Chondrocyte (in vitro differentiated cells): ENCODE measurements at regions not wholly inside any gene's neighbourhood (a gene's known extent, or its start where the extent isn't known, plus 50 kb on each side); places are given as distances from the start of the nearest gene placed in this dataset.
A peak's percentile ranks its signal among the peaks of the same experiment; 100 is the strongest.

Experiments
- DNase-seq: peaks from one replicate; pipeline ENCODE4 v3.0.0; 2021; ENCODE audit warnings: mixed read lengths, low spot score
- H3K27ac Mint-ChIP-seq: one replicate; pipeline ENCODE4 v1.8.0; 2021; ENCODE audit warnings: mild to moderate bottlenecking, moderate library complexity, mixed read lengths; ENCODE audit not compliant: unreplicated experiment
- H3K27me3 Mint-ChIP-seq: 2 replicates; pipeline ENCODE4 v1.8.0; 2021; ENCODE audit warnings: low read depth, mixed read lengths
- H3K36me3 Mint-ChIP-seq: 2 replicates; pipeline ENCODE4 v1.8.0; 2021; ENCODE audit warnings: low read depth, mixed read lengths
- H3K4me1 Mint-ChIP-seq: 2 replicates; pipeline ENCODE4 v1.8.0; 2021; ENCODE audit warnings: low read depth, mild to moderate bottlenecking, mixed read lengths
- H3K4me3 Mint-ChIP-seq: one replicate; pipeline ENCODE4 v1.8.0; 2021; ENCODE audit warnings: mild to moderate bottlenecking, moderate library complexity, mixed read lengths; ENCODE audit not compliant: unreplicated experiment
- H3K9me3 Mint-ChIP-seq: 2 replicates; pipeline ENCODE4 v1.8.0; 2021; ENCODE audit warnings: low read depth, mixed read lengths
- TF ChIP-seq, protein P1 (sequence below): fragments of 200-600 bp; sonication (generic); IDR thresholded peaks from 2 replicates; pipeline ENCODE4 v1.5.0; 2021; ENCODE audit warnings: antibody characterized with exemption, mild to moderate bottlenecking, moderate library complexity

DNA sequence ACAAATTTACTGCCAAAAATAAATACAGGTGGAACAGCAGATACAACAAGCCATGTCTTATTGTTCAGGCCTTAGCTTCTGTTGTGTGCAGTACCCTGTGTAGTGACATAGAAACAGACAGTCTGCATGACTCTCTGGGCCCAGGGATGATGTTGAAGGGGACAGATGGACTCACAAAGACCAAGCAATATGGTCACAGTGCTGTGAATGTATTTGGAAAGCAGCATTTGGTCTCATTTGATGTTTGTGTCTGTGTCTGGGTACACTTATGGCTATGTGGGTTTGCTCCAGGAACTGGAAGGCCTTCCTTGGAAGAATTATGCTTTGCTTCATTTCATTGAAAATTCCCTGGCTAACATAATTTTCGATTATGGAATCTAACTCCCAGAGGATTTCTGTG is 158.5 kb downstream of the CDC42EP3 start:
- H3K27ac Mint-ChIP-seq, result no peak overlapping the region
- no peaks in the 10 kb centered on the region for H3K27me3 Mint-ChIP-seq
- no peaks in the 10 kb centered on the region for H3K9me3 Mint-ChIP-seq
- TF ChIP-seq, protein P1, sequence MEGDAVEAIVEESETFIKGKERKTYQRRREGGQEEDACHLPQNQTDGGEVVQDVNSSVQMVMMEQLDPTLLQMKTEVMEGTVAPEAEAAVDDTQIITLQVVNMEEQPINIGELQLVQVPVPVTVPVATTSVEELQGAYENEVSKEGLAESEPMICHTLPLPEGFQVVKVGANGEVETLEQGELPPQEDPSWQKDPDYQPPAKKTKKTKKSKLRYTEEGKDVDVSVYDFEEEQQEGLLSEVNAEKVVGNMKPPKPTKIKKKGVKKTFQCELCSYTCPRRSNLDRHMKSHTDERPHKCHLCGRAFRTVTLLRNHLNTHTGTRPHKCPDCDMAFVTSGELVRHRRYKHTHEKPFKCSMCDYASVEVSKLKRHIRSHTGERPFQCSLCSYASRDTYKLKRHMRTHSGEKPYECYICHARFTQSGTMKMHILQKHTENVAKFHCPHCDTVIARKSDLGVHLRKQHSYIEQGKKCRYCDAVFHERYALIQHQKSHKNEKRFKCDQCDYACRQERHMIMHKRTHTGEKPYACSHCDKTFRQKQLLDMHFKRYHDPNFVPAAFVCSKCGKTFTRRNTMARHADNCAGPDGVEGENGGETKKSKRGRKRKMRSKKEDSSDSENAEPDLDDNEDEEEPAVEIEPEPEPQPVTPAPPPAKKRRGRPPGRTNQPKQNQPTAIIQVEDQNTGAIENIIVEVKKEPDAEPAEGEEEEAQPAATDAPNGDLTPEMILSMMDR, result no peak
- peaks cover 4% of the 10 kb centered on the region for H3K4me1 Mint-ChIP-seq
- no peaks in the 10 kb centered on the region for H3K36me3 Mint-ChIP-seq
- no peak overlapping the region for H3K4me3 Mint-ChIP-seq
- DNase-seq, result no peak

DNA sequence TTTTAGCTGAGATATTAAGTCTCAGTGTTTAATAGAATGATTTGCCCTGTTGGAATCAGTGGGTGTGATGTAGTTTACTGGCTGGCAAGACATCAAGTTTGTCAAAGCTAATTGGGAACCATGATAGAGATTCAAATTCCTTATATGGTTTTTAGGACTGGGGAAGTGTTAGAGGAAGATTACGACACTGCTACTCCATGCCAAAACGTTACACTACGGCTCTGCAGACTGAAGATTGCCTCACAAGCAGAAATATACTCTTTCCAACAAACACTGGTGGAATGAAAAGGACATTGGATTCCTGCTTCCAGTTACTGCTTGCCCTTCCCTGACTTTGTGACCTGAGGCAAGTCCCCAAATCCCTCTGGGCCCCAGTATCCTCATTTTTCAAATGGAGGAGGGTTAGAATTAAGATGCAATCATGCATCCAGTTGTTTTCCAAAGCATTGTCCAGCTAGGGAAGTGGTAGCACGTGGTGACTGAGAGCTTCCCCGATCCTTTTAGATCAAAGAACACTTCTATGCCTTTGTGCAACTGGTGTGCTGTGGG is 147.6 kb downstream of the CDC42EP3 start:
- H3K36me3 Mint-ChIP-seq, result no peaks in the 10 kb centered on the region
- no peak overlapping the region for H3K4me3 Mint-ChIP-seq
- H3K9me3 Mint-ChIP-seq, result no peaks in the 10 kb centered on the region
- TF ChIP-seq, protein P1, result no peak
- H3K27ac Mint-ChIP-seq, result peak overlapping the region; percentile 47
- no peak for DNase-seq
- no peaks in the 10 kb centered on the region for H3K27me3 Mint-ChIP-seq
- peaks cover 13% of the 10 kb centered on the region for H3K4me1 Mint-ChIP-seq

DNA sequence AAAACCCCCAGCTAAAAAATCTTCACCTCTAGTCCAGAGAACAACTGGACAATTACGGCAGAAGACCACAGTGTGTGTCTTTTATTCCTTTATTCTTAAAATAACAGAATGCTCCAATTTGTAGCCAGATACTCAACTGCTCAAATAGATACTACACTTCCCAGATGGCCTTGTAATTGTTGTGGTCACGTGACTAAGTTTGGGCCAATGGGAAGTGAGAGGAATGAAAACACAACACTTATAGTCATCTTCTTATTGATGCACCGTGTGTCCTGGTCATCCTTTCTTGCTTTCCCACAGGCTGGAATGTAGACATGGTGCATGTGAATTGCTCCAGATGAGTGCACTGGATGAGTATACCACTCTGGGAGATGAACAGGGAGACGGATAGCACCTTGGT is 145.1 kb downstream of the CDC42EP3 start:
- Mint-ChIP-seq H3K4me1 (peaks cover 16% of the 10 kb centered on the region), H3K27ac (no peak overlapping the region)

DNA sequence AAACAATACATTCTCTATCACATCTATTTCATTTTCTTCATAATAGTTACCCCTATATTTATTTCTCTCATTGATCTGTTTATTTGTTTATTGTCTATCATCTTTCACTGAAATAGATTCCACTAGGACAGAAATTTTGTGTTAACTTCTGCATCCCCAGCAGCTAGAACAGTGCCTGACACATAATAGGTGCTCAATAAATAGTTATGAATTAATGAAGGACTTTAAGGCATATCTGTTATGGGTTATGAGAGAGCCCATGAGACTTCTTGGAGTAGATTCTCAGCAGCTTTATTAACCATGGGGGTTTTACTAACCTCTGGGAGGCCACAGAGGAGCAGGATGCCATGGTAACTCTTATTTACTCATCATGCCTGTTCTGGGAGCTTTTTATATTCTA is 144.6 kb downstream of the CDC42EP3 start:
- peaks cover 16% of the 10 kb centered on the region for H3K4me1 Mint-ChIP-seq
- TF ChIP-seq, protein P1, result no peak
- H3K4me3 Mint-ChIP-seq, result no peak overlapping the region
- H3K27ac Mint-ChIP-seq, result no peak overlapping the region
- H3K36me3 Mint-ChIP-seq, result no peaks in the 10 kb centered on the region
- H3K27me3 Mint-ChIP-seq, result no peaks in the 10 kb centered on the region
- no peak for DNase-seq
- H3K9me3 Mint-ChIP-seq, result no peaks in the 10 kb centered on the region

More for the DNA sequence above, 145.1 kb downstream of the CDC42EP3 start:
- Mint-ChIP-seq H3K36me3 (no peaks in the 10 kb centered on the region), H3K4me3 (no peak overlapping the region), H3K27me3 (no peaks in the 10 kb centered on the region), H3K9me3 (no peaks in the 10 kb centered on the region)
- DNase-seq, result no peak
- TF ChIP-seq, protein P1, result no peak

DNA sequence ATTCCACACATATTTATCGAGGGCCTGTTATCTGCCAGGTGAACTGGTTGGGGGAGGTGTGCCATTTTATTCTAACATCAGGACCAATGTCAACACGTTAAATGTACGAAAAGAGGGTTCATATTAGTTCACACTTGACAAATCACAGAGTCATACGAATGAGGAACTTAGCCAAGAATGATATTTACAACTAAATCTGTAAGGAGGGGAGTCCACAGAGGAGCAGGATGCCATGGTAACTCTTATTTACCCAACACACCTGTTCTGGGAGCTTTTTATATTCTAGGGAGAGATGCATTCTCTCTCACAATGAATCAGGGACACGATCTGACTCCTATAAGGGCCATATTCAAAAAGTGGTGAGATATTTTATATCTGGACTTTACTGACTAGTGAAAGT is 144.1 kb downstream of the CDC42EP3 start:
- H3K4me1 Mint-ChIP-seq, result peaks cover 16% of the 10 kb centered on the region
- no peaks in the 10 kb centered on the region for H3K27me3 Mint-ChIP-seq
- TF ChIP-seq, protein P1, result no peak
- no peak for DNase-seq
- H3K4me3 Mint-ChIP-seq, result no peak overlapping the region
- H3K27ac Mint-ChIP-seq, result no peak overlapping the region
- no peaks in the 10 kb centered on the region for H3K9me3 Mint-ChIP-seq
- H3K36me3 Mint-ChIP-seq, result no peaks in the 10 kb centered on the region
